ENCODE measurements at regions not wholly inside any gene's neighbourhood (a gene's known extent, or its start where the extent isn't known, plus 50 kb on each side); places are given as distances from the start of the nearest gene placed in this dataset.
A peak's percentile ranks its signal among the peaks of the same experiment; 100 is the strongest.

- H3K4me3 ChIP-seq (ENCODE audit: low read length in 3 of 3), result no peak overlapping the region
- intact Hi-C loops (cut with DNase I), result no loop called here
- no peak for DNase-seq
- no peaks in the 10 kb centered on the region for H3K27me3 ChIP-seq (ENCODE audit: control insufficient read depth, insufficient read depth, low read length)
- TF ChIP-seq CTCF (IDR thresholded peaks at IDR 0.05; ENCODE audit: borderline replicate concordance, extremely low read depth, insufficient read depth), result no peak
- no peaks in the 10 kb centered on the region for H3K36me3 ChIP-seq (ENCODE audit: control insufficient read depth in 2 of 3, insufficient read depth in 3 of 3, low read length in 3 of 3)
- peaks cover 0 to 3% (median 0%) of the 10 kb centered on the region in 3 donors for H3K9me3 ChIP-seq (ENCODE audit: control insufficient read depth in 2 of 3, insufficient read depth in 1 of 3, low read length in 3 of 3)
- no peak overlapping the region for H3K9ac ChIP-seq (ENCODE audit: low read length in 3 of 3)
- no peak overlapping the region for H3K27ac ChIP-seq (ENCODE audit: low read depth in 2 of 2, low read length in 2 of 2)
- no peak for FAIRE-seq
- H3K4me1 ChIP-seq (ENCODE audit: control insufficient read depth in 2 of 3, insufficient read depth in 2 of 3, low read depth in 1 of 3, low read length in 3 of 3), result no peaks in the 10 kb centered on the region
Measured at GRCh38 chr10:124305984-124306383, 112.7 kb downstream of the OAT start.

GRCh38 chr10:124305131-124305530, 113.6 kb downstream of the OAT start:
- Histone ChIP-seq H3K27ac (ENCODE audit: low read depth in 2 of 2, low read length in 2 of 2) (no peak overlapping the region), H3K4me1 (ENCODE audit: control insufficient read depth in 2 of 3, insufficient read depth in 2 of 3, low read depth in 1 of 3, low read length in 3 of 3) (no peaks in the 10 kb centered on the region), H3K9ac (ENCODE audit: low read length in 3 of 3) (no peak overlapping the region), H3K9me3 (ENCODE audit: control insufficient read depth in 2 of 3, insufficient read depth in 1 of 3, low read length in 3 of 3) (peaks cover 0 to 6% (median 0%) of the 10 kb centered on the region in 3 donors), H3K27me3 (ENCODE audit: control insufficient read depth, insufficient read depth, low read length) (no peaks in the 10 kb centered on the region), H3K36me3 (ENCODE audit: control insufficient read depth in 2 of 3, insufficient read depth in 3 of 3, low read length in 3 of 3) (no peaks in the 10 kb centered on the region), H3K4me3 (ENCODE audit: low read length in 3 of 3) (no peak overlapping the region)
- TF ChIP-seq CTCF (IDR thresholded peaks at IDR 0.05; ENCODE audit: borderline replicate concordance, extremely low read depth, insufficient read depth), result no peak
- FAIRE-seq (no peak), DNase-seq (no peak)
- intact Hi-C loops (cut with DNase I), result no loop called here

GRCh38 chr10:124303662-124304418, 114.9 kb downstream of the OAT start:
- peak in 3 of 5 donors; percentile 43 to 49 (median 47) for DNase-seq
- FAIRE-seq, result no peak

More at GRCh38 chr10:124303662-124304418, 114.9 kb downstream of the OAT start:
- Histone ChIP-seq H3K9ac (ENCODE audit: low read length in 3 of 3) (no peak overlapping the region), H3K4me3 (ENCODE audit: low read length in 3 of 3) (no peak overlapping the region), H3K4me1 (ENCODE audit: control insufficient read depth in 2 of 3, insufficient read depth in 2 of 3, low read depth in 1 of 3, low read length in 3 of 3) (no peaks in the 10 kb centered on the region), H3K27me3 (ENCODE audit: control insufficient read depth, insufficient read depth, low read length) (no peaks in the 10 kb centered on the region), H3K36me3 (ENCODE audit: control insufficient read depth in 2 of 3, insufficient read depth in 3 of 3, low read length in 3 of 3) (no peaks in the 10 kb centered on the region), H3K9me3 (ENCODE audit: control insufficient read depth in 2 of 3, insufficient read depth in 1 of 3, low read length in 3 of 3) (peaks cover 0 to 4% (median 0%) of the 10 kb centered on the region in 3 donors), H3K27ac (ENCODE audit: low read depth in 2 of 2, low read length in 2 of 2) (no peak overlapping the region)
- no peak for TF ChIP-seq CTCF (IDR thresholded peaks at IDR 0.05; ENCODE audit: borderline replicate concordance, extremely low read depth, insufficient read depth)
- intact Hi-C loops (cut with DNase I), result no loop called here

Measured in kidney (tissue), 13 donors.